ENCODE measurements at regions not wholly inside any gene's neighbourhood (a gene's known extent, or its start where the extent isn't known, plus 50 kb on each side); places are given as distances from the start of the nearest gene placed in this dataset.

GRCh38 chr3:86381247-86381646 lies 609.7 kb downstream of the VGLL3 start:
- H3K4me1 ChIP-seq (ENCODE audit: control insufficient read depth, insufficient read depth, low read length): no peaks in the 10 kb centered on the region
- POLR2A ChIA-PET: interaction anchor here (0.6 kb wide), 1 partner anchor 1062 kb away, joined by 4 read pairs; no protein-coding TSS in a partner anchor
- no peak for ATAC-seq
- no peak overlapping the region for H3K9ac ChIP-seq (ENCODE audit: control insufficient read depth, insufficient read depth, low read length)
- H3K27ac ChIP-seq (ENCODE audit: control insufficient read depth, insufficient read depth): no peak overlapping the region
- H3K79me2 ChIP-seq (ENCODE audit: control insufficient read depth, insufficient read depth, low read length): no peaks in the 10 kb centered on the region
- no peaks in the 10 kb centered on the region for H3K9me3 ChIP-seq (replicated peaks; ENCODE audit: control insufficient read depth, insufficient read depth, low read length)
- in situ Hi-C loops (cut with MboI): no loop called here
- no peak for DNase-seq (ENCODE audit: low read depth, low spot score)
- H4K20me1 ChIP-seq (ENCODE audit: control insufficient read depth, insufficient read depth): no peaks in the 10 kb centered on the region
- RAD21 ChIA-PET (ENCODE audit: unreplicated experiment): no interaction called here
- 23% methylated on average over 2 of the region's 2 CpGs for WGBS (ENCODE audit: insufficient coverage, insufficient replicate concordance, low lambda C conversion rate, missing lambda C conversion rate)
- H3K4me2 ChIP-seq (ENCODE audit: control insufficient read depth, insufficient read depth): no peak overlapping the region
- intact Hi-C loops (cut with micrococcal nuclease; ENCODE audit: unreplicated experiment): no loop called here
- no peaks in the 10 kb centered on the region for H3K36me3 ChIP-seq (ENCODE audit: control insufficient read depth in 2 of 2, insufficient read depth in 2 of 2, low read length in 1 of 2)
- no peak for FAIRE-seq
- BruUV-seq (replicated peaks): no TSS peak
- H2AFZ ChIP-seq (ENCODE audit: control insufficient read depth, low read depth, low read length): no peak overlapping the region
- H3K27me3 ChIP-seq (replicated peaks in 1 of 2; ENCODE audit: control insufficient read depth in 2 of 2, insufficient read depth in 2 of 2, low read length in 1 of 2): no peaks in the 10 kb centered on the region
- SMC1A ChIA-PET (ENCODE audit: uncharacterized antibody, unreplicated experiment): interaction anchor here (0.5 kb wide), 1 partner anchor 242 kb away, joined by 3 read pairs; no protein-coding TSS in a partner anchor
- H3K4me3 ChIP-seq: no peak overlapping the region
- CTCF ChIA-PET: interaction anchor here (0.6 kb wide), 1 partner anchor 504 kb away, joined by 3 read pairs; no protein-coding TSS in a partner anchor
- TF ChIP-seq TCF7 (IDR thresholded peaks at IDR 0.05; ENCODE audit: borderline replicate concordance) (no peak), ZBTB11 (CRISPR knock-in tag; IDR thresholded peaks at IDR 0.05) (no peak), FOXM1 (IDR thresholded peaks at IDR 0.05; ENCODE audit: low read depth, low read length) (no peak), ZBTB40 (IDR thresholded peaks at IDR 0.05; ENCODE audit: borderline replicate concordance) (no peak), NFXL1 (IDR thresholded peaks at IDR 0.05; ENCODE audit: borderline replicate concordance) (no peak), YY1 (IDR thresholded peaks at IDR 0.05; ENCODE audit: low read depth, low read length) (no peak), CHD4 (IDR thresholded peaks at IDR 0.05) (no peak), MTA2 (IDR thresholded peaks at IDR 0.05; ENCODE audit: low read depth) (no peak), SPI1 (IDR thresholded peaks at IDR 0.05; ENCODE audit: borderline replicate concordance, insufficient read depth, low read depth, low read length) (no peak), MYB (IDR thresholded peaks at IDR 0.05; ENCODE audit: borderline replicate concordance, low read depth, low read length) (no peak), RELB (IDR thresholded peaks at IDR 0.05; ENCODE audit: low read depth) (no peak), FOS (IDR thresholded peaks at IDR 0.05; ENCODE audit: borderline replicate concordance, extremely low read depth, insufficient read length) (no peak), NR2F1 (conservative IDR thresholded peaks at IDR 0.05) (no peak)
